Endodermal cell (in vitro differentiated cells): ENCODE measurements at regions not wholly inside any gene's neighbourhood (a gene's known extent, or its start where the extent isn't known, plus 50 kb on each side); places are given as distances from the start of the nearest gene placed in this dataset.
"Not testable (repeated sequence)": the region's sequence is repeated elsewhere in the genome, so short reads cannot be mapped to it uniquely, and the experiment has no call there.

Source experiments
- DNase-seq: peaks from one replicate; pipeline ENCODE4 v3.0.0-alpha.2; 2017
- H3K27ac ChIP-seq: 2 replicates; pipeline ENCODE4 v1.5.1; 2013; ENCODE audit warnings: mild to moderate bottlenecking, low read depth, low read length, moderate library complexity
- H3K27me3 ChIP-seq: 2 replicates; pipeline ENCODE4 v1.6.1; 2013; ENCODE audit warnings: mild to moderate bottlenecking, low read length, moderate library complexity; ENCODE audit not compliant: insufficient read depth, control insufficient read depth, poor library complexity, severe bottlenecking
- H3K36me3 ChIP-seq: 2 replicates; pipeline ENCODE4 v1.7.0; 2013; ENCODE audit warnings: mild to moderate bottlenecking, low read length, moderate library complexity; ENCODE audit not compliant: control insufficient read depth, insufficient read depth
- H3K4me1 ChIP-seq: one replicate; pipeline ENCODE4 v1.7.0; 2013; ENCODE audit warnings: low read length; ENCODE audit not compliant: control insufficient read depth, insufficient read depth
- H3K4me3 ChIP-seq: 2 replicates; pipeline ENCODE4 v1.5.1; 2013; ENCODE audit warnings: mild to moderate bottlenecking, low read length, moderate library complexity
- H3K9ac ChIP-seq: 2 replicates; pipeline ENCODE4 v1.6.1; 2013; ENCODE audit warnings: mild to moderate bottlenecking, low read length, moderate library complexity; ENCODE audit not compliant: poor library complexity, severe bottlenecking; ENCODE audit errors: extremely low read depth
- H3K9me3 ChIP-seq: 2 replicates; pipeline ENCODE4 v1.6.1; 2013; ENCODE audit warnings: mild to moderate bottlenecking, low read length, moderate library complexity; ENCODE audit not compliant: control insufficient read depth
- H3K27ac Mint-ChIP-seq: 2 replicates; pipeline ENCODE4 v1.8.0; 2020; ENCODE audit warnings: mixed read lengths
- H3K27me3 Mint-ChIP-seq: 2 replicates; pipeline ENCODE4 v1.8.0; 2021; ENCODE audit warnings: mild to moderate bottlenecking, mixed read lengths; ENCODE audit not compliant: insufficient read depth
- H3K36me3 Mint-ChIP-seq: 2 replicates; pipeline ENCODE4 v1.8.0; 2020; ENCODE audit warnings: low read depth, mixed read lengths
- H3K4me1 Mint-ChIP-seq: 2 replicates; pipeline ENCODE4 v1.8.0; 2020; ENCODE audit warnings: mixed read lengths
- H3K4me3 Mint-ChIP-seq: 2 replicates; pipeline ENCODE4 v1.8.0; 2020; ENCODE audit warnings: mild to moderate bottlenecking, moderate library complexity, mixed read lengths
- H3K9me3 Mint-ChIP-seq: 2 replicates; pipeline ENCODE4 v1.8.0; 2020; ENCODE audit warnings: mild to moderate bottlenecking, mixed read lengths
- WGBS, 2 experiments: methylation state at CpG; one replicate each; pipeline versions ENCODE4 v1.1.5 to v1.1.7; 2013; ENCODE audit warnings: missing lambda C conversion rate in 2 of 2, mixed read lengths in 1 of 2; ENCODE audit not compliant: insufficient coverage in 1 of 2, insufficient read length in 1 of 2; 5-methylcytosine and 5-hydroxymethylcytosine counted together
- TF ChIP-seq, protein P1 (sequence below): fragments of 200-600 bp; sonication (generic); conservative IDR thresholded peaks from 2 replicates; pipeline ENCODE4 v1.5.0; 2021; ENCODE audit warnings: antibody characterized with exemption, mild to moderate bottlenecking

DNA sequence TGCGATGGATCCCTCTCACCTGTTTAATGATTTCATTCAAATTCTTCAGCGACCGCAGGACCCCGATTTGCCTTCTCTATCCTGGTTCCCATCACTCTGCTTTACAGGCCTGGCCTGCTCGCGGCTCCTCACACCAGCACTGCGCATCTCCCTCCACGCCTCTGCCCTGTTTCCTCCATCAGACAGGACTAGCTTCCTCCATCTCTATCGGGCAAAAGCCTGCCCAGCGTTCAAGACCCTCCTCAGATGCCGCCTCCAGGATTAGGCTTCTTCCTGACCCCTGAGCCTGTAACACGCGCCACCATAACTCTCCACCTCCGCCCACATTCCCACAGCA, 881.1 kb upstream of the DEFB115 start:
- DNase-seq, H3K27me3 Mint-ChIP-seq, H3K4me1 Mint-ChIP-seq, H3K9ac ChIP-seq, H3K36me3 ChIP-seq, H3K27ac Mint-ChIP-seq, H3K9me3 ChIP-seq, H3K4me1 ChIP-seq, H3K27me3 ChIP-seq, H3K36me3 Mint-ChIP-seq, H3K27ac ChIP-seq: not testable (repeated sequence)
- H3K4me3 ChIP-seq, result peak overlapping the region; percentile 77
- WGBS, 2 experiments, result 69 to 82% methylated on average over 4 to 14 of the region's 14 CpGs
- Mint-ChIP-seq H3K9me3 (peaks cover 61% of the 10 kb centered on the region), H3K4me3 (peak overlapping the region; percentile 66)

DNA sequence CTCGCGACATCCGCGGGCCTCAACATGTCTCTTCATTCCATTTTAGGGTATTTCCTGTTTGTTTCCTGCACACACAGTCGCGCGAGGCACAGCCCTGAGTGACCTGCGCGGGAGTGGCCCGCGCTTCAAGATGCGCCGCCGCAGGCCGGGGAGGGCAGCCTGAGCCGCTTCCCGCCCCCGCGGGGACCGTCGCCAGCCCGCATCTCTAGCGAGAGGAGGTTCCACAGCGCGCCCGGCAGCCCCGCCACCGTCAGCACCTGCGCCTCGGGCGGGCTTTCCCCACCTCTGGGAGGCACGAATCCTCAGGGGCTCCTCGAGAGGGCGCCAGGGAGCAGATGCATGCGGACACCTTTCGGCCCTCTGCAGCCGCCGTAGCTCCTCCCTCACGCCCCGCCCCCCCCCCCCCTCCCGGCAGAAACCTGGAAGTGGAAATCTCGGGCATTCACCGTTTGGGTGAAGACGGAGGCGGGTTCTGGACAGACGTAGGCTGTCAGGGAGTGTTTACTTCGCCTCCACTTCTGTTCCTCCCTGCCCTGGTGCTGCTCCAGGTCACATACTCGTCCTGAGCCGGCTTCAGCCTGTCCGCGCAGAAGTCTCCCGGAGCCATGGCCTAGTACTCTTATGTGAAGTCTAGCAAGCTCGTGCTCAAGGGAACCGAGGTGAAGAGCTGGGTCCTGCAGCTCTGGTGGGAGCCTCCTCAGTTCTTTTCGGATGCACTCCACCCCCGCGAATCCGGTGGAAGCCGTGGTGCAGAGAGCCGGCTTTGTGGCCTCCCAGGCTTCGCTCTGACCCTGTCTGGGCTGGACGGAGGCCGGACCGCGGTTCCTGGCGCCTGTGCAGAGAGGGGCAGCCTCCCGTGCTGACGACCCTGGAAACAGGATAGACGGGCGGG, 880.5 kb upstream of the DEFB115 start:
- TF ChIP-seq, protein P1, sequence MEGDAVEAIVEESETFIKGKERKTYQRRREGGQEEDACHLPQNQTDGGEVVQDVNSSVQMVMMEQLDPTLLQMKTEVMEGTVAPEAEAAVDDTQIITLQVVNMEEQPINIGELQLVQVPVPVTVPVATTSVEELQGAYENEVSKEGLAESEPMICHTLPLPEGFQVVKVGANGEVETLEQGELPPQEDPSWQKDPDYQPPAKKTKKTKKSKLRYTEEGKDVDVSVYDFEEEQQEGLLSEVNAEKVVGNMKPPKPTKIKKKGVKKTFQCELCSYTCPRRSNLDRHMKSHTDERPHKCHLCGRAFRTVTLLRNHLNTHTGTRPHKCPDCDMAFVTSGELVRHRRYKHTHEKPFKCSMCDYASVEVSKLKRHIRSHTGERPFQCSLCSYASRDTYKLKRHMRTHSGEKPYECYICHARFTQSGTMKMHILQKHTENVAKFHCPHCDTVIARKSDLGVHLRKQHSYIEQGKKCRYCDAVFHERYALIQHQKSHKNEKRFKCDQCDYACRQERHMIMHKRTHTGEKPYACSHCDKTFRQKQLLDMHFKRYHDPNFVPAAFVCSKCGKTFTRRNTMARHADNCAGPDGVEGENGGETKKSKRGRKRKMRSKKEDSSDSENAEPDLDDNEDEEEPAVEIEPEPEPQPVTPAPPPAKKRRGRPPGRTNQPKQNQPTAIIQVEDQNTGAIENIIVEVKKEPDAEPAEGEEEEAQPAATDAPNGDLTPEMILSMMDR, result peak; percentile 47
- Mint-ChIP-seq H3K36me3 (no peaks in the 10 kb centered on the region), H3K9me3 (peaks cover 62% of the 10 kb centered on the region), H3K4me3 (peak overlapping the region; percentile 66), H3K27ac (peak overlapping the region; percentile 66), H3K27me3 (no peaks in the 10 kb centered on the region), H3K4me1 (no peaks in the 10 kb centered on the region)
- Histone ChIP-seq H3K9ac (peak overlapping the region; percentile 79), H3K4me3 (peak overlapping the region; percentile 93), H3K9me3 (no peaks in the 10 kb centered on the region), H3K27ac (peak overlapping the region; percentile 47), H3K4me1 (no peaks in the 10 kb centered on the region), H3K36me3 (no peaks in the 10 kb centered on the region), H3K27me3 (no peaks in the 10 kb centered on the region)
- 16 to 19% methylated on average over 14 to 68 of the region's 70 CpGs for WGBS, 2 experiments
- peak; percentile 75 for DNase-seq

DNA sequence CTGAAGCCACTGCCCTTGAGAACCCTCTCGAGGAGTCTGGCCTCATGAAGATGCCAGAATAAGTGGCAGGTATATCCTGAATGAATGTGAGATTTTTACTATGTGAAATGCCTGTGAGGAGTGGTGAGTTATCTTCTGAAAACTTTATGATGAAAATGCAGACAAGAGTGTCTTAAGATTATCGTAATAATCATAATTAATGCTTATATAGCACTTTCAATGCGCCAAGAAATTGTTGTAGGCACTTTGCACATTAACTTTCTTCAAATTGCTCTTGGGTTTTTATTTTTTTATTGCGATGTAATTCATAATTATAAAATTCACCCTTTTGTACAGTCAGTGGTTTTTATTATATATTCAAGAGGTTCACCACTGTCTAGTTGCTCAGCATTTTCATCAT, 879.1 kb upstream of the DEFB115 start:
- H3K36me3 Mint-ChIP-seq, H3K9me3 ChIP-seq, H3K4me1 ChIP-seq, H3K27ac ChIP-seq, H3K27me3 ChIP-seq, H3K27me3 Mint-ChIP-seq, H3K9ac ChIP-seq, H3K36me3 ChIP-seq, H3K27ac Mint-ChIP-seq, DNase-seq, H3K4me1 Mint-ChIP-seq: not testable (repeated sequence)
- Mint-ChIP-seq H3K9me3 (peaks cover 64% of the 10 kb centered on the region), H3K4me3 (peak overlapping the region; percentile 66)
- peak overlapping the region; percentile 93 for H3K4me3 ChIP-seq
- 50 to 93% methylated on average over 1 to 2 of the region's 4 CpGs for WGBS, 2 experiments

DNA sequence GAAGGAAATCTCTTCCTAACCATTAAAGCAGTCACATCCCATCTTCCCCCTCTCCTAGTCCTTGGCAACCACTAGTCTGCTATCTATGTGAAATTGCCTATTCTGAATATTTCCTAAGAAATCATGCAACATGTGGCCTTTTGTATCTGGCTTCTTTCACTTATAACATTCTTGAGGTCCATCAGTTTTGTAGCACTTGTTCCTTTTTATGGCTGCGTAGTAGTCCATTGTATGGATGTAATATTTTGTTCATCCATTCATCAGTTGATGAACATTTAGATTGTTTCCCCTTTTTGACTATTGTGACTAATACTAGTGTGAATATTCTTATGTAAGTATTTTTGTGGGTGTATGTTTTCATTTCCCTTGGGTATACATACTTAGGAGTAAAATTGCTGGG, 878.7 kb upstream of the DEFB115 start:
- H3K36me3 ChIP-seq, H3K4me3 Mint-ChIP-seq, H3K27ac ChIP-seq, H3K9ac ChIP-seq, DNase-seq, H3K4me1 ChIP-seq, H3K4me3 ChIP-seq, H3K4me1 Mint-ChIP-seq, H3K9me3 ChIP-seq, H3K27ac Mint-ChIP-seq, H3K27me3 ChIP-seq, H3K36me3 Mint-ChIP-seq, H3K27me3 Mint-ChIP-seq: not testable (repeated sequence)
- 86% methylated on average over 1 of the region's 1 CpG; no CpG with 5 or more reads in 1 of the 2 experiments for WGBS, 2 experiments
- H3K9me3 Mint-ChIP-seq, result peaks cover 64% of the 10 kb centered on the region

DNA sequence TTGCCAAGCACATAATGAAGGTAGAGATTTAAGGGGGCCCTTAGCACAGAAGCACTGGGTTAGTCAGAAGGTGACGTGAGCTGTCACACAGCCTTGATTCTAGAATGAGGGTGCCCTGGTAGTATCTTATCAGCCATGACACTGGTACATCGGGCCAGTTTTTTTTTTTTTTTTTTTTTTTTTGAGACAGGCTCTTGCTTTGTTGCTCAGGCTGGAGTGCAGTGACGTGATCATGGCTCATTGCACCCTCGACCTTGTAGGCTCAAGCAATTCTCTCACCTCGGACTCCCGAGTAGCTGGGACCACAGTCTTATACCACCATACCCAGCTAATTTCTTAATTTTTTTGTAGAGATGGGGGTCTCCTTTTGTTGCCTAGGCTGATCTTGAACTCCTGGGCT, 872.6 kb upstream of the DEFB115 start:
- H3K4me1 ChIP-seq, H3K4me3 ChIP-seq, H3K27me3 Mint-ChIP-seq, H3K9ac ChIP-seq, H3K36me3 ChIP-seq, H3K4me3 Mint-ChIP-seq, H3K36me3 Mint-ChIP-seq, H3K27ac ChIP-seq, H3K9me3 ChIP-seq, H3K27ac Mint-ChIP-seq, DNase-seq, H3K4me1 Mint-ChIP-seq, H3K27me3 ChIP-seq: not testable (repeated sequence)
- 56 to 81% methylated on average over 1 to 6 of the region's 6 CpGs for WGBS, 2 experiments
- H3K9me3 Mint-ChIP-seq, result peaks cover 59% of the 10 kb centered on the region

DNA sequence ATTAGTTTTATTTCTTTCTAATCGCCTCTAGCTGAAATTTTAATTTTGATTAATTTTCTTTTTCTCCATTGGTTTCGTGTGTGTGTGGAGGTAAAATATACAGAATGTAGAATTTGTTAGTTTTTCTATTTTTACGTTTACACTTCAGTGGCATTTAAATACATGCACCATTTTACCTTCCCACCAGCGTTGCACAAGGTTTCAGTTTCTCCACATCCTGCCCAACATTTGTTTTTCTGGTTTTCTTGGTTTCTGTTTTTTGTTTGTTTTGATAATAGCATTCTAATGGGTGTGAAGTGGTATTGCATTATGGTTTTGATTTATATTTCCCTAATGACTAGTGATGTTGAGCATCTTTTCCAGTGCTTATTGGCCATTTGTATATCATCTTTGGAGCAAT, 871.4 kb upstream of the DEFB115 start:
- not testable (repeated sequence) for H3K36me3 Mint-ChIP-seq, H3K27me3 Mint-ChIP-seq, H3K4me1 ChIP-seq, H3K4me3 Mint-ChIP-seq, DNase-seq, H3K9me3 ChIP-seq, H3K4me1 Mint-ChIP-seq, H3K27ac Mint-ChIP-seq, H3K27me3 ChIP-seq, H3K27ac ChIP-seq, H3K4me3 ChIP-seq, H3K36me3 ChIP-seq, H3K9ac ChIP-seq
- no CpG with 5 or more reads among the region's 4 CpGs for WGBS, 2 experiments
- H3K9me3 Mint-ChIP-seq, result peaks cover 58% of the 10 kb centered on the region
